NCI-H187 treated with DMSO at 0.1 percent for 48 hours (cell line): ENCODE measurements at regions not wholly inside any gene's neighbourhood (a gene's known extent, or its start where the extent isn't known, plus 50 kb on each side); places are given as distances from the start of the nearest gene placed in this dataset.

Source experiments
- DNase-seq: peaks from one replicate; lab custom pipeline; 2025; lab: John Stamatoyannopoulos, UW

DNA sequence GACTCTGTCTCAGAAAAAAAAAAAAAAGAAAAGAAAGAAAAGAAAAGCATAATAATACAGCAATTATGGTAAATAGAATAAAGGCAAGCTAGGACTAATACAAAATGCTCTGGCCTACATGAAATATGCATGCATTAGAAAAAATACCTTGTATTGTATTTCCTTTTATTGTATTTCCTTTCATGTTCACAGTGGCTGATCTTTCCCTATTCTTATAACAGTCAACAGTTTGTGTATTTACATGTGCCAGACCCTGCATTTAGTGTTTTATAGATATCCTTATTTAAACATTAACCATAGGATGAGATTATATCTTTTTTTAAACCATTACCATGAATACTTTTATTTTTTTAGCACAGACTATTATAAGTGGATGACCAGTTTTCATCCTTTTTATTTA, 56.3 kb upstream of the ARL15 start:
- no peak for DNase-seq

DNA sequence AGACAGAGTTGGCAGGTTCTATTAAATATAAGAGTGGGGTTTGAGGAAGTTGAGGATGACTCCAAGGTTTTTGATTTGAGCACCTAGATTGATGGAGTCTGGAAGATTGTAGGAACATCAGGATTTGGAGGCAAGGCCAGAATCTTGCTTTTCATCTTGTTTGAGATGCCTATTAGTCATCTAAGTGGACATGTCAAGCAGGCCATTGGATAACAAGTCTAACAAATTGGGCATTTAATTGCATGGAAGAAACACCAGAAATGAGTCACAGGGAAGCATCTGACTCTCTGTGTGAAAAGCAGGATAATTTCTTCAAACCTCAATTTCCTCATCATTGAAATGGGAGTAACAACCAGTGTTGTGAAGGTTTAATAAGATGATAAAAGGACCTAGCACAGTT, 53.3 kb upstream of the ARL15 start:
- DNase-seq: no peak

DNA sequence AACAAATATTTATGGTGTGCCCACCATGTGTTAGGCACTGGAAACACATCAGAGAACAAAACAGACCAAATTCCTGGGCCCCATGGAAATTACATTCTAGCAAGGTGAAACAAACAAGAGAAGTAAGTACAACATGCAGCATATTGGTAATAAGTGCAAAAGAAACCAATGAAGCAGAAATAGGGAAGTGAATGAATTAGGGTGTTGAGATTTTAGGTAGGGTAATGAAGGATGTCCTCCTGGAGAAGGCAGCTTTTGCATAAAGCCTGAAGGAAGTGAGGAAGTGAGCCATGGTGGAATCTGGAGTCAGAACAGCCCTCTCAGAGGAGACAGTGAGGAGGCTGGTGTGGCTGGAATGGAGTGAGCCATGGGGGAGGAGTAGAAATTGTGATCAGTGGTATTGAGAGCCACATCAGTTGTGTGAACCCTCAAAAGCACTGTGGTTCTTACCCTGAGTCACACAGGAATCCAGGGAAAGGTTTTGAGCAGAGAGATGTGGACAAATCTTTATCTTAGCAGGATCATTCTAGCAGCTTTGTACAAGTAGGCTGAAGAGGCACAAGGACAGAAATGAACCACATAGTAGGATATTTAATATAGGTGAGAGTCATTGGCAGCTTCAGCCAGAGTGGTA, 52.7 kb upstream of the ARL15 start:
- no peak for DNase-seq

DNA sequence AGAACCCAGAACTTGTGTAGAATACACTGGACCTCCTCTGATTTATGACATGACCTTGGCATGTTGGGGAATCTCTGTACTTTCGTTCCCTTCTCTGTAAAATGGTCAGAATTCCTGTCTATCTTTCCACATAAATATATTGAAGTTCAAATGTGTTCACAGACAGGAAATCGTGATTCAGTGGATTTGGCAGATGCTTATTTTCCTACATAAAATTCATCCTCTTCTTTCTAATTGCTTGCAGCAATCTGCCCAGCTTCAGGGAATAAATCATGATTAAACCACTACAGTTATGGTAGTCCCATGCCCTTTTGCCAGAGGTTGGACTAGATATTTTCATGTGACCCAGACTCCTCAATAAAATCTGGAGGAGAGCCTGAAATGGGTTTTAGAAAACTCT, 52.1 kb upstream of the ARL15 start:
- DNase-seq: no peak

DNA sequence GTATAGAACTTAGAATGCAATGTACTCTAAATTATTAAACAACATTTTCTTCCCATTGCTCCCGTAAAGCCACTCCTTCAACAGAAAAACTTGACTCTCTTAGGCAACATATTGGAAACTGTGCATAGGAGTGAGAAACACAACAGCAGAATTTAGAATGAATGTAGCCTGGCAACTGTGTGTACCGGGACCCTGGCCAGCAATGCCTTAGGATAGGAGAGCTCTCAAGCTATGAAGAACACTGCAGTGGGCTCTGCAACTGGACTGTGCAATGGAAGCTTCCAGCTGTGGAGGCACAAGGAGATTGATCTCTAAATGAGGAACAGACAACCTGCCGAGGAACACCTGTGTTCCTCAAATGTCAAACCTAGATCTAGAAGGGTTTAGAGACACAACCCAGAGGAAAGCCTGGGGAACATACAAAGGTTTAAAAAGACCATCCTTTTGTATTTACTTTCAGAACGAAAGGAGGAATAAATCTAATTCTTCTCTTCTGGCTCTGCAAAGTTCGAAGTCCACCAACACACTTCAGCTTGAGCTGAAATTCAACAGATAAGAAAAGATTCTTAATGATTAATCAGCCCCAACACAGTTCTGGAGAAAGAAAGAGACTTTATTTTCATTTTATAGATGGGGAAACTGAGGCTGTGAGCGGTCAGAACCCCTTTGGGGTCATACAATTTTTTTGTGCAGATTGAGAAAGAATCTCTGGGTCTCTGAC, 51.5 kb upstream of the ARL15 start:
- DNase-seq: no peak

DNA sequence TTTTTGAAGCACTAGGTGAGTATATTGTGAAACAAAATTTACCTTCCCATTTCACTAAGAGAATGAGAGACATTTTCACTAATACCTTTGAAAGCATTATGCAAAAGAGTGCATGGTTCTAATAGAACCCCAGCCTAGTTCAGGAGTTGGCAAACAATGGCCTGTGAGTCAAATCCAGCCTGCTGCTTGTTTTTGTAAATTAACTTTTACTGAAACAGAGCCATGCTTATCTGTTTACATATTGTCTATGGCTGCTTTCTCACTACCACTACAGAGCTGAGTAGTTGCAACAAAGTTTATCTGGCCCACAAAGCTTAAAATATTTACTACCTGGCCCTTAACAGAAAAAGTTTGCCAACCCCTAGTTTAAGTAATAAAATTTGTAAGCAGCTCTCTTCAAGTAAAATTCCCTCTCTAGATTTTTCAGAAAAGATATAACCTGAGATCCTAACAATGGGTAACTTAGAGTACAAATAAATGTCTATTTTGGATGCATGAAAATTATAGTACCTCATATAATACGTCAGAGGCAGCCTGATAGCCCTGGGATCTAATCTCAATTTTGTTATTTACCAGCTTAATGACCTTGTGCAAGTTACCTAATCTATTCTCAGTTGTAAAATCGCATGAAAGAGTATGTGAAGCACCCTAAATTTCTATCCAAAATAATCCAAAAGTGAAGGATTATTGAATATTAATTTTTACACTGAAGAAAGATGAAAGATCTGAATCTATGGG, 50.7 kb upstream of the ARL15 start:
- DNase-seq: no peak
